B cell (primary cell): ENCODE measurements at regions not wholly inside any gene's neighbourhood (a gene's known extent, or its start where the extent isn't known, plus 50 kb on each side); places are given as distances from the start of the nearest gene placed in this dataset.
"Not testable (repeated sequence)": the region's sequence is repeated elsewhere in the genome, so short reads cannot be mapped to it uniquely, and the experiment has no call there.

ENCODE experiments used
- ATAC-seq: fragments of 200-7000 bp; cut with Tn5 transposase; one replicate; pipeline ENCODE4 v1.10.0; 2021; ENCODE audit warnings: low read depth, mild to moderate bottlenecking, moderate number of reproducible peaks, moderate library complexity
- CTCF ChIA-PET: fragments of 350-600 bp; sonication (Branson Sonifier 250); formaldehyde crosslinking; loops from one replicate; lab custom pipeline; 2021; ENCODE audit warnings: antibody characterized with exemption, inconsistent platforms; lab: Charles Lee
- POLR2A ChIA-PET: fragments of 350-600 bp; sonication (Branson Sonifier 250); formaldehyde crosslinking; loops from one replicate; lab custom pipeline; 2021; ENCODE audit warnings: antibody characterized with exemption; lab: Charles Lee
- DNase-seq: peaks from one replicate; pipeline ENCODE4 v3.0.0; 2013
- H2AFZ ChIP-seq: 2 replicates; pipeline ENCODE4 v1.6.1; 2012; ENCODE audit warnings: mild to moderate bottlenecking, low read depth, low read length; ENCODE audit not compliant: insufficient read depth, poor library complexity, severe bottlenecking
- H3K27ac ChIP-seq, 2 donors: 1 replicate in 1 of 2; 2 replicates in 1 of 2; pipeline ENCODE4 v1.5.1; 2012 to 2013; ENCODE audit warnings: low read length in 2 of 2, mild to moderate bottlenecking in 2 of 2, moderate library complexity in 1 of 2
- H3K27me3 ChIP-seq, 4 experiments: fragments of 200-600 bp in 1 of 4; sonication (generic) in 1 of 4; replicated peaks in 1 of 4; 1 replicate in 2 of 4; 2 replicates in 2 of 4; pipeline versions ENCODE4 v1.6.1 to v1.7.0; 2013 to 2016; ENCODE audit warnings: low read length in 3 of 4, mild to moderate bottlenecking in 2 of 4, mixed read lengths in 1 of 4, moderate library complexity in 1 of 4; ENCODE audit not compliant: insufficient read depth in 4 of 4, control insufficient read depth in 3 of 4; ENCODE audit errors: control extremely low read depth in 1 of 4
- H3K36me3 ChIP-seq, 2 experiments: replicated peaks in 1 of 2; 1 replicate in 1 of 2; 2 replicates in 1 of 2; pipeline versions ENCODE4 v1.6.1 to v1.7.1; 2013; ENCODE audit warnings: low read length in 1 of 2; ENCODE audit not compliant: insufficient read depth in 2 of 2, control insufficient read depth in 1 of 2; ENCODE audit errors: control extremely low read depth in 1 of 2, extremely low read depth in 1 of 2
- H3K4me1 ChIP-seq, 2 donors: fragments of 200-600 bp in 1 of 2; sonication (generic) in 1 of 2; 1 replicate in 1 of 2; 2 replicates in 1 of 2; pipeline versions ENCODE4 v1.5.1 to v1.6.1; 2013 to 2017; ENCODE audit warnings: low read length in 2 of 2; ENCODE audit not compliant: control insufficient read depth in 2 of 2, insufficient read depth in 2 of 2
- H3K4me2 ChIP-seq: replicated peaks from 2 replicates; pipeline ENCODE3; 2012; ENCODE audit warnings: mild to moderate bottlenecking, low read depth, low read length; ENCODE audit not compliant: poor library complexity, severe bottlenecking
- H3K4me3 ChIP-seq, 5 experiments: fragments of 200-600 bp in 1 of 5; sonication (generic) in 1 of 5; 1 replicate in 3 of 5; 2 replicates in 2 of 5; pipeline versions ENCODE4 v1.5.1 to v1.7.0; 2011 to 2016; ENCODE audit warnings: low read length in 4 of 5, mild to moderate bottlenecking in 4 of 5, low read depth in 2 of 5, control low read depth in 1 of 5, moderate library complexity in 1 of 5; ENCODE audit not compliant: insufficient read depth in 1 of 5; ENCODE audit errors: control extremely low read depth in 1 of 5, extremely low read depth in 1 of 5
- H3K79me2 ChIP-seq: fragments of 200-600 bp; sonication (generic); one replicate; pipeline ENCODE4 v1.6.0; 2016; ENCODE audit warnings: low read length; ENCODE audit not compliant: control insufficient read depth, insufficient read depth
- H3K9ac ChIP-seq: fragments of 200-600 bp; sonication (generic); 2 replicates; pipeline ENCODE4 v1.6.1; 2017; ENCODE audit warnings: mild to moderate bottlenecking, low read length, moderate library complexity
- H3K9me3 ChIP-seq, 3 donors: one replicate each; pipeline versions ENCODE4 v1.6.1 to v1.7.1; 2013; ENCODE audit warnings: low read length in 2 of 3; ENCODE audit not compliant: control insufficient read depth in 2 of 3, insufficient read depth in 1 of 3; ENCODE audit errors: control extremely low read depth in 1 of 3
- H4K20me1 ChIP-seq: 2 replicates; pipeline ENCODE4 v1.6.0; 2012; ENCODE audit warnings: mild to moderate bottlenecking, low read length; ENCODE audit not compliant: insufficient read depth, control insufficient read depth, poor library complexity, severe bottlenecking
- H3K27ac Mint-ChIP-seq: one replicate; pipeline ENCODE4 v1.8.0; 2021; ENCODE audit warnings: mixed read lengths
- H3K27me3 Mint-ChIP-seq: one replicate; pipeline ENCODE4 v1.8.0; 2021; ENCODE audit warnings: mixed read lengths
- H3K4me1 Mint-ChIP-seq: one replicate; pipeline ENCODE4 v1.8.0; 2021; ENCODE audit warnings: mixed read lengths
- H3K4me3 Mint-ChIP-seq: one replicate; pipeline ENCODE4 v1.8.0; 2021; ENCODE audit warnings: mixed read lengths
- H3K9me3 Mint-ChIP-seq: one replicate; pipeline ENCODE4 v1.8.0; 2022; ENCODE audit warnings: mixed read lengths; ENCODE audit not compliant: insufficient read depth
- WGBS: methylation state at CpG from one replicate; pipeline ENCODE4 v1.1.5; 2013; ENCODE audit warnings: missing lambda C conversion rate; ENCODE audit not compliant: insufficient coverage; 5-methylcytosine and 5-hydroxymethylcytosine counted together
- intact Hi-C: fragments of 100-400 bp; cut with micrococcal nuclease; formaldehyde crosslinking; loops from one replicate; pipeline ENCODE4 v1.10.0; 2022
- TF ChIP-seq, protein P1 (sequence below): fragments of 200-600 bp; IDR thresholded peaks from one replicate; pipeline ENCODE4 v1.8.0; 2022; ENCODE audit warnings: antibody characterized with exemption, mild to moderate bottlenecking

DNA sequence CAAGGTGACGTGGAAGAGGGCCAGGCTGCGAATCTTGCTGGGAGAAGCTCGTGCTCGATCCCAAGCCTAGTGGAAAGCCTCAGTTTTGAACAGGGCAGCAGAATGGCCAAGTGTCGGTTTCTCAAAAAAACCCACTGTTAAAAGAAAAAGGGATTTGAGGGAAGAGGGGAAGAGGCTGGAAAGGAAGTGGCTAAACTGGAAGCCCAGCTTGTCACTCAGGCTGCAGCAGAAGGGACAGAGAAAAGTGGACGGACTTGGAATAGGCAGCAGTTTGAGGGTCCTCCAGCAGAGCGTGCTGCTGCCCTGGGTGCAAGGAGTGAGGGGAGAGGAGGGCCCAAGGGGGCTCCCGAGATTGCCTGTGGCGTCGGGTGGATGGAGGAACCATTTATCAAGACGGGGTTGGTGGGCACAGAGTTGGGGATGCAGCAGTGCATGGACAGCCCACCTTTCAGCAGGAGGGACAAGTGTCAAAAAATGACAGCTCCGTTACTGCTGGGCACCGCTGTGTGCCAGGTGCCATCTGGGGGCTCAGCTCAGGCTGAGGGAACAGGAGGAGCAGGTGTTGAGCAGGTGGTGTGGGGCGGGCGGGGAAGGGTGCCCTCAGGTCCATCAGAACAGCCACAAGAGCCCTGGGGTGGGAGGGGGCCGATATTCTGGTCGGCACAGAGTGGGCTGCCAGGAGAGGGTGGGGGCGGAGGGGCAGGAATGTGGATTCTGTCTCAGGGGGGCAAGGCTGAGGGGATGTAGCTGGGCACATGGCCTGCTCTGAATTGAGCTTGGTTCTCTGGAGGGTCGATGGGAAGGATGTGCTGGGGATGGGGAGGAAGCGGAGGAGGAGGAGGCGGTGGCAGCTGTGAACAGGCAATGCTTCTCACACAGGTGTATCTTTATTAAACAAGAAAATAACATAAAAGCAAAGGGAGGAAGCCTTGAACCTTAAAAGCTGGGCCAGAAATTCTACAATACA is 73.1 kb upstream of the METTL9 start:
- intact Hi-C loops, H3K4me1 ChIP-seq, H4K20me1 ChIP-seq, H3K9me3 Mint-ChIP-seq, H3K9ac ChIP-seq, H3K27me3 Mint-ChIP-seq, DNase-seq, H2AFZ ChIP-seq, H3K27me3 ChIP-seq, ATAC-seq, CTCF ChIA-PET, H3K4me3 ChIP-seq, H3K9me3 ChIP-seq, H3K4me1 Mint-ChIP-seq, H3K27ac ChIP-seq, H3K4me2 ChIP-seq, H3K27ac Mint-ChIP-seq, H3K4me3 Mint-ChIP-seq, POLR2A ChIA-PET, H3K79me2 ChIP-seq, H3K36me3 ChIP-seq: not testable (repeated sequence)
- WGBS, result 84% methylated on average over 16 of the region's 21 CpGs

GRCh38 chr16:21526923-21527807 is 72.2 kb upstream of the METTL9 start:
- peaks cover 0 to 3% (median 0%) of the 10 kb centered on the region in 4 experiments for H3K27me3 ChIP-seq
- no peaks in the 10 kb centered on the region for H3K36me3 ChIP-seq
- ChIA-PET CTCF (no interaction called here), POLR2A (no interaction called here)
- H3K27me3 Mint-ChIP-seq, result peaks cover 7% of the 10 kb centered on the region
- no peak for DNase-seq
- H3K4me1 ChIP-seq, result no peaks in the 10 kb centered on the region
- H4K20me1 ChIP-seq, result no peaks in the 10 kb centered on the region
- no peaks in the 10 kb centered on the region for H3K9me3 ChIP-seq
- no peaks in the 10 kb centered on the region for H3K79me2 ChIP-seq
- H3K9me3 Mint-ChIP-seq, result no peaks in the 10 kb centered on the region
- 95% methylated on average over 20 of the region's 20 CpGs for WGBS
- no peak overlapping the region for H3K4me3 Mint-ChIP-seq
- no peak overlapping the region for H3K4me2 ChIP-seq
- TF ChIP-seq, protein P1, sequence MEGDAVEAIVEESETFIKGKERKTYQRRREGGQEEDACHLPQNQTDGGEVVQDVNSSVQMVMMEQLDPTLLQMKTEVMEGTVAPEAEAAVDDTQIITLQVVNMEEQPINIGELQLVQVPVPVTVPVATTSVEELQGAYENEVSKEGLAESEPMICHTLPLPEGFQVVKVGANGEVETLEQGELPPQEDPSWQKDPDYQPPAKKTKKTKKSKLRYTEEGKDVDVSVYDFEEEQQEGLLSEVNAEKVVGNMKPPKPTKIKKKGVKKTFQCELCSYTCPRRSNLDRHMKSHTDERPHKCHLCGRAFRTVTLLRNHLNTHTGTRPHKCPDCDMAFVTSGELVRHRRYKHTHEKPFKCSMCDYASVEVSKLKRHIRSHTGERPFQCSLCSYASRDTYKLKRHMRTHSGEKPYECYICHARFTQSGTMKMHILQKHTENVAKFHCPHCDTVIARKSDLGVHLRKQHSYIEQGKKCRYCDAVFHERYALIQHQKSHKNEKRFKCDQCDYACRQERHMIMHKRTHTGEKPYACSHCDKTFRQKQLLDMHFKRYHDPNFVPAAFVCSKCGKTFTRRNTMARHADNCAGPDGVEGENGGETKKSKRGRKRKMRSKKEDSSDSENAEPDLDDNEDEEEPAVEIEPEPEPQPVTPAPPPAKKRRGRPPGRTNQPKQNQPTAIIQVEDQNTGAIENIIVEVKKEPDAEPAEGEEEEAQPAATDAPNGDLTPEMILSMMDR, result no peak
- intact Hi-C loops, result no loop called here
- H3K9ac ChIP-seq, result no peak overlapping the region
- no peak overlapping the region for H3K27ac Mint-ChIP-seq
- H3K27ac ChIP-seq, result no peak overlapping the region
- no peak for ATAC-seq
- no peaks in the 10 kb centered on the region for H3K4me1 Mint-ChIP-seq
- no peak overlapping the region for H3K4me3 ChIP-seq
- H2AFZ ChIP-seq, result no peak overlapping the region

GRCh38 chr16:21529060-21529658 is 70.2 kb upstream of the METTL9 start:
- WGBS, result 94% methylated on average over 6 of the region's 14 CpGs
- H3K27ac ChIP-seq, intact Hi-C loops, H3K4me1 ChIP-seq, H3K27ac Mint-ChIP-seq, H3K4me1 Mint-ChIP-seq, H4K20me1 ChIP-seq, H3K4me2 ChIP-seq, H3K4me3 ChIP-seq, ATAC-seq, DNase-seq, H3K9me3 ChIP-seq, H3K27me3 ChIP-seq, CTCF ChIA-PET, H3K9me3 Mint-ChIP-seq, H2AFZ ChIP-seq, H3K9ac ChIP-seq, H3K4me3 Mint-ChIP-seq, H3K36me3 ChIP-seq, H3K27me3 Mint-ChIP-seq, H3K79me2 ChIP-seq: not testable (repeated sequence)
- POLR2A ChIA-PET, result interaction anchor here (0.9 kb wide), 1 partner anchor 26 kb away, joined by 4 read pairs; no protein-coding TSS in a partner anchor
